ENCODE measurements at regions not wholly inside any gene's neighbourhood (a gene's known extent, or its start where the extent isn't known, plus 50 kb on each side); places are given as distances from the start of the nearest gene placed in this dataset.
A peak's percentile ranks its signal among the peaks of the same experiment; 100 is the strongest.
"Not testable (repeated sequence)": the region's sequence is repeated elsewhere in the genome, so short reads cannot be mapped to it uniquely, and the experiment has no call there.

DNA sequence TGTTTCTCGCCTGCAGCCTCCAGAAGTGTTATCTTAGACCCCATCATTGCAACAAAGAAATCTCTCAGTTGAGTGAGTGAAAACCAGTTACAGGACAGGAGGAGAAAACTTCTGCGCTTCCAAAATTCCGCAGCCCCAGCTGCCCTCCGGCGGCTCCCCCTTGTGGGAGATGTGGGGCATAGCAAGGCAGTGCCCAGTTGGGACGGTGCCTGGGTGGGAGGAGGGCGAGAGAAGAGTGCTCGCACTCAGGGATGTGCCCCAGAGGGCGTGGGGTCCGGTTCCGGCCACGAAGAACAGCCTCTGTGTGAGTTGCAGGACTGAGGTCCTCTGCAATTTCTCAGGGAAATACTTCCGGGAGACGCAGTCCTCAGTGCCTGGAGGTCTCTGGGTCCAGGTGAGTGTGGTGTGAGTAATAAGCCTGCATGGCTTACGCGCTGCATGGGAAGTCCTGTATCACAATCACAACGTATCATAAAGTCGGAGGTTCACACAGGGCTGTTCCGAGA lies 87.0 kb upstream of the BLID start:
- peak; percentile 72 for DNase-seq (ENCODE audit: low spot score)

DNA sequence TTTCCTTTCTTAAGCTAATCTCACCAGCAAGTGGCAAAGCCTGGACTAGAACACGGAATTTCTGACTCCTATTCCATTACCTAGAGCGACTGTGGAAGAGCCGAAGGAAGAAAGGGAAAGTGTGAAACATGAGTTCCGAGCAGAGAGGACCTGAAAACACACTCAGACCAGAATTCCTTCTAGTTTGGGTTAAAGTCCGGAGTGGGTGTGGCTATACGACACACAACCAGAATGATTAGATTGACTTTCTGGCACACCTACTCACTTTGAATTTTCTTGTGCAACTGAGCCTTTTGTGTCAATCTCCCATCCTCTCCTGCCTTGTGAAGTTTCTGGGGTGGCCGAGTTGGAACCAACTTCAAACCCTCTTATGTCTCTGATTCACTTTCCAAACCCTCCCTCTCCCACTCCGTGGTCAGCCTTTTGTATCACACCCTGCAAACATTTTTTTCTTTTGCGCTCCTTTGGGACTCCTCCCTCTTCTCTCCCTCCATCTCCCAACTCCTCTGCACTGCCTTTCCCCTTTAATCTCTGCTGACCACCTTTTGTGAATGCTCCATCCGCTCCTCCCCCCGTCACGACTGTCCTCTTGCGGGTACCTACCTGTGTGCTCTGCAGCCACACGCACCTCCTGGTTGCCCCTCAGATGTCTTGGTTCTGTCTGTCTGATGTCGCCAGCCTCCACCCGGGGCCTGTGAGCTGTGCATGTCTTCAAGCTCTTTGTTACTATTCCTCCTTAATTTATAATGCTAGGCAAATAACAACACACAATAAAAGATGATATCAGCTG lies 86.3 kb upstream of the BLID start:
- no peak for DNase-seq (ENCODE audit: low spot score)

DNA sequence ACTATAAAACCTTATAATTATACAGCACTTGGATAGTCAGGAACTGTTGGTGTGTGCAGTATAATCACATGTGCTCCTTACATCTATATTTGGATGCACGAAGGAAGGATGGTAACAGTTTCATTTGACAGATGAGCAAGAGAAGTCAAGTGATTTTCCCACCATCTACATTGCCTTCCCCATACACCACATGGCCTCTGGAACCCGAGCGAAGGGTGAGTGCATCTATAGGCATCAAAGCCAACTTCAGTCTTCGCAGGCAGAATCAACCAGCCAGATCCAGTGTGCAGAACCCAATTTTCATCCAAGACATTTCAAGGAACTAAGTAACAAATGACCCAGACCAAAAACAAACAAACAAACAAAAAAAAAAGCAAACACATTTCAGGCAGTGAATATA lies 85.1 kb upstream of the BLID start:
- DNase-seq (ENCODE audit: low spot score), result no peak

DNA sequence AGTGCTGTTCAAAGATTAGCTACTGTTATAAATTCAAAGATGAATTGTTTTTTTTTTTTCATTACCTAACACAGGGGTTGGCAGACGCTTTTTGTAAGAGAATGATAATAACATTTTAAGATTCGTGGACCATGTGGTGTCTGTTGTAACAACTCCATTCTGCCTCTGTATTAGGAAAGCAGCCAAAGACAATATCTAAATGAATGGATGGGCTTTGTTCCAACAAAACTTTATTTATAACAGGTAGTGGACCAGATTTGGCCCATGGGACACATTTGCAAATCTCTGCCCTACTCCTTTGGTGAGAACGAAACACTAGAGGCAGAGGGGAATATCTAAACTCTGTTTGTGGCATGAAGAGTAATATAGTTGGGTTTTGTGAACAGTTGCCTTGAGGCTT lies 83.6 kb upstream of the BLID start:
- no peak for DNase-seq (ENCODE audit: low spot score)

DNA sequence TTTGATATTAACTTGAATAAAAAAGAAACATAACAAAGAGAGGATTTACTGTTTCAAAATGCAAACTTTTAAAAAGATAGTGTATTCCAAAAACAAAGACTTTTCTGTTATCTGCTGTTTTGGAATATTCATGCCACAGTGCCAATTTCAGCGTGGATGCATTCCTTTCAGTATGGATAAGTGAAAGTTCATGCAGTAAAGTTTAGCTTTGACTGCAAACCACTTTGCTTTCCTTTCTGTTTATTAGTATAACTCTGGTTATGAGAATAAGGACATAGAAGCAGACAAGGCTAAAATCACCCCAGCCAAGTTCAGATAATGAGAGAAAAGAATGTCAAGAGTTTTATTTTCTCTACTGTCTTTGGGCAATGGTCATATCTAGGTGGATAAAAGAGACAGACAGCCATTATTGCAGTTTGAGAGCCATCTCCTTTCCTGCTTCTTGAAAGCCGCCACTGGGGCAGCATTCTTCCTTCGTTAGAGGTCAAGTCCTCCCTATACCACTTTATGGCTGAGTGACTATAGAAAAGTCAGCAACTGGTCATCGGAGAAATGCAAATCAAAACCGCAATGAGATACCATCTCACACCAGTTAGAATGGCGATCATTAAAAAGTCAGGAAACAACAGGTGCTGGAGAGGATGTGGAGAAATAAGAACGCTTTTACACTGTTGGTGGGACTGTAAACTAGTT lies 82.4 kb upstream of the BLID start:
- no peak for DNase-seq (ENCODE audit: low spot score)

- no peak for DNase-seq (ENCODE audit: low spot score)
Observed at GRCh38 chr11:122197066-122197987, 81.3 kb upstream of the BLID start.

- DNase-seq (ENCODE audit: low spot score), result no peak
Observed at GRCh38 chr11:122195790-122196189, 79.8 kb upstream of the BLID start.

DNA sequence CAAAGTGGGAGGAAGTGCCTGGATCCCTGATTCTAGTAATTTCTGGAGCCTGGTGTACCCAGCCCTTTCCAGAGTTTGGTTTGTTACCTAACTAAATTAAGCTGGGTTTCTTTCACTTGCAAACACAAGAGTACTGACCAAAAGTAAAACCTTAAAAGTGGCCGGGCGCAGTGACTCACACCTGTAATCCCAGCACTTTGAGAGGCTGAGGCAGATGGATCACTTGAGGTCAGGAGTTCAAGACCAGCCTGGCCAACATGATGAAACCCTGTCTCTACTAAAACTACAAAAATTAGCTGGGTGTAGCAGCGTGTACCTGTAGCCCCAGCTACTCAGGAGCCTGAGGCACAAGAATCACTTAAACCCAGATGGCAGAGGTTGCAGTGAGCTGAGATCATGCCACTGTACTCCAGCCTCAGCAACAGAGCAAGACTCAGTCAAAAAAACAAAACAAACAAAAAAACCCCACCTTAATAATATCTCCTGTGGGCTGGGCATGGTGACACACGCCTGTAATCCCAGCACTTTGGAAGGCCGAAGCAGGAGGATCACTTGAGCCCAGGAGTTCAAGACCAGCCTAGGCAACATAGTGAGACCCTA lies 78.0 kb upstream of the BLID start:
- not testable (repeated sequence) for DNase-seq (ENCODE audit: low spot score)

DNA sequence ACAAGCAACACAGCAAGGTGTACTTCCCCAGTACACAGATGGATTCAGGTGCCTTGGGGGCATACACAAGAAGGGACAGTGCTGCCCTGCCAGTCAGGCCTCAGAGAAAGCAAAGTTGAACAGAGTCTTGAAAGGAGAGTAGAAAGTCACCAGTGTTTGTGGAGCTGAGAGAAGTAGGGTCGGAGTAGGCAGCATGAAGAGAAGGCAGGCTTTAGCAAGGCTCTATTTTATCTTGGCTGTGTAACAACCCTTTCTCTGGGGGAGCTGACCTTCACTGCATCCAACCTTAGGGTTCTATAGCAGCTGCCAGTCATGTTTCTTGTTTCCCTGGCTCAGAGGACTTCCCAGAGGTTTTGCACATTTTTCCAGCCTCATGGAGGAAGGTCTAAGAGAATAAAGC lies 77.4 kb upstream of the BLID start:
- DNase-seq (ENCODE audit: low spot score), result no peak

DNA sequence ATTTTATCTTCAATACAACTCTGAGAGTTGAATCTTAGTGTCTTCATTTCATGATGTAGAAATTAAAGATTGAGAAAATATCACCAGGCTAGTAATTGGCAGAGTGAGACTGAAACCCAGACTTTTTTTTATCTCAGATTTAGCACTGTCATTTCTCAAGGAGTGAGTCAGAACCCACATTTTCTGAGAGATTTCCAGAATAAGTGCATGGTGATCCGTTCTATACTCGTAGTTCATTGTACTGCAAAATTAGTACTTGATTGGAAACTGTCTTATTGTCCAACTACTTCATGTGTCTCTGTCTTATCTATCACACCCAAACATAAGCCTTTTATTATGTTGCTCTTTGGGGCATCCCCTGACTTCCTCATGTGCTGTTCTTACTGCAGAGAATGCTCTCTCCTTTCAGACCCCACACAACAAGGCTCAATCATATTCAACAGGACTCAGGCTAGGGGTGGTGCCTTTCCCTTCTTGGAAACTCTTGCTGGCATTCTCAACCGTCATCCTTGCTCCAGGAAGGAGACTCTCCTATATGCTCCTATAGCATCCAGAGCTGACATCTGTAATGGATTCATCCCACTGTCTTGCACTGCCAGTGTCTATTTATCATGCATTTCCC lies 76.7 kb upstream of the BLID start:
- no peak for DNase-seq (ENCODE audit: low spot score)

DNA sequence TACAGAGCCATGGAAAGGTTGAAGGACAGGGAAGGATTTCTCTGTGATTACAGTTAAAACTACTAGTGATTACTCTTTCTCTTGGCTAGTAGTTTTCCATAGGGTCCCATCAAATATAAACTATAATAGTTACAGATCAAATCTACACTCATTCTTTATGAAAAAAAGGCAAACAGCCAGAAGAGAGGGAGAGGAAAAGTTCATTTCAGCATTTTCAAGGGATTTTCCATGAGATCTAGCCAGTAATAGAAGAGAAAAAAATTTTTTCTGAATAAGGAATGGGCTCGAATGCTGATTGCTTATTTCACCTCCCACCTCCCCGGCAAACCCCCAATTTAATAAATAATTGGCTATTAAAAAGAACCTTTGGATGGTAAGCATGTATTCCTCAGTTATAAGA lies 74.8 kb upstream of the BLID start:
- no peak for DNase-seq (ENCODE audit: low spot score)

- no peak for DNase-seq (ENCODE audit: low spot score)
Observed at GRCh38 chr11:122189229-122189628, 73.2 kb upstream of the BLID start.

GRCh38 chr11:122187373-122188165 lies 71.6 kb upstream of the BLID start:
- DNase-seq (ENCODE audit: low spot score), result no peak

DNA sequence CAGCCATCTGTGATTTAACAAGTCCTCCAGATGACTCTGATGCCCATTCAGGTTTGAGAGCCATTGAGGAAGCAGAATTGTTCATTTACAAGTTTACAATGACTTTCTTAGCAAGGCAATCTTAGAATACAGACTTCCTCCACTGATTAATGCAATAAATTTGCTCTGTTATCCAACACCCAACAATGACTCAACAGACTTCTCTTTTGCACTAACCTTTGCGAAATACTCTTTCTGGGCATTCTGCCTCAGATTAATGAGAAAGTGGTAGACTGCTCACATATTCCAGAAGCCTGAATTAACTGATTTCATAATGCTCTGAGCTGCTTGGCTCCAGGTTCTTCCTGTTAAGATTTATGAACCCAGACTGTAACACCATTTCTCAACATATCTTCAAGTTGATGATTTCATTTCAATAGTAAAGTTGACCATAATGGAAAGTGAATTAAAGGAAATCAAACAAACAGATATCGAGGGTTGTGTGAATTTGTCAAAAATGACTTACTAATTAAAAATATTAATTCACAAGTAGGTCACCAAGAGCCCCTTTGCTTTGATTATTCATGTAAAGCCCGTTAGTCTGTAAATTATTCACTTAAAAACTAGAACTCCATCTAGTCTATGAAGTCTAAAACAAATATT lies 70.5 kb upstream of the BLID start:
- DNase-seq (ENCODE audit: low spot score), result no peak

DNA sequence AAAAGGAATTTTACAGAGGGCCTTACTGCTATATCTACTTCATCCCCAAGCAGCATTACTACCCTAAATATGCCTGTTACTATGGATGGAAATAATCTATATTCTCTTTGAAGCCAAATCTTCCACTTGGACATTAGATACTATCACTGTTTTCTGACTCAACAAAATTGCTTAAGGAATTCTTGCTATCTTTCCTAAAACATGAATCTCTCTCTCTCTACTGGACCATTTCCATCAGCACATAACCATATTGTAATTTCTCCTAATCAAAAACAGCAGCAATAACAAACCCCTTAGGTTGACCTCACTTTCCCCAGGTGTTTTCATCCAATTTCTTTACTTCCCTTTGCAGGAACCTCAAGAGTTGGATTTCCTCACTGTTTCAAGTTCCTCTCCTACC lies 67.9 kb upstream of the BLID start:
- DNase-seq (ENCODE audit: low spot score), result no peak

DNA sequence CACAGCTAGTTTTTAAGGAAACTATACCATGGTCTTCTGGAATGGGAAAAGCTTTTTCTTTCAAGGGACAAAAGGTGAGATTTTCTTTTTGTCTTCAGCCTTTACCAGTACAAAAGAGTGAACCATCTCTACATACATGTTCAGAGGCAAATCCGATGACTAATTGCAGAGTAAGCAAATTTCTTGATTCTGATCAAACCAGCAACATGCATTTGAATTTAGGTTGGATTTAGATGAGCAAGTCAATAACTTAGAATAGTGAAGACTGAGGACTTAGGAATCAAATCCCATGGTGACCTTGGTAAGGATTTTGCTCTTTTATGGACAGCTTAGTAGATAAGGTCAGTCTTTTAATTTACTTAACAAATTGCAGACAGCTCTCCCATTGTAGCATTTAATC lies 65.9 kb upstream of the BLID start:
- DNase-seq (ENCODE audit: low spot score), result no peak

GRCh38 chr11:122181372-122181771 lies 65.4 kb upstream of the BLID start:
- DNase-seq (ENCODE audit: low spot score), result no peak

GRCh38 chr11:122179961-122180834 lies 64.2 kb upstream of the BLID start:
- no peak for DNase-seq (ENCODE audit: low spot score)

DNA sequence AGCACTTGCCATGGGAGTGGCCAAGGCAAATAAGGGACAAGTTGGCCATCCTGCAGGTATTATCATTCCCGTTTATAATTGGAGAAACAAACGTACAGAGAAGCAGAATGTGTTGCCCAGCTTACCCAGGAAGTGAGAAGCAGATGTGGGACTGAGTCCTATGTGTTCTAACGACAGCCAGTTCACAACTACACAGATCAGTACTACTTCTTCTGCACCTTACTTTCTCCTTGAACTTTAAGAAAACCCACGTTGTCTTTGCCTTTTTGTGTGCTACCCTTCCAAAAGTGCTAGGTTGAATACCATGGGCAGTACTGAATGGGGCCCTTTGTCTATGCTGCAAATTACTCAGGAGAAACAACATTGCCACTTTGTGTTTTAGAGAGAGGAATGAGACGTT lies 62.8 kb upstream of the BLID start:
- DNase-seq (ENCODE audit: low spot score), result no peak
